ENCODE measurements at regions not wholly inside any gene's neighbourhood (a gene's known extent, or its start where the extent isn't known, plus 50 kb on each side); places are given as distances from the start of the nearest gene placed in this dataset.

- TF ChIP-seq CTCF (IDR thresholded peaks at IDR 0.05) = no peak
- TF ChIP-seq EZH2 (IDR thresholded peaks at IDR 0.05; ENCODE audit: borderline replicate concordance, insufficient read depth, low read depth, low read length, poor library complexity, severe bottlenecking) = no peak
Observed at GRCh38 chr7:85682833-85683620, 496.2 kb upstream of the SEMA3D start.
